Progenitor cell of endocrine pancreas (in vitro differentiated cells): ENCODE measurements at regions not wholly inside any gene's neighbourhood (a gene's known extent, or its start where the extent isn't known, plus 50 kb on each side); places are given as distances from the start of the nearest gene placed in this dataset.

Experiments
- DNase-seq: peaks from one replicate; pipeline ENCODE4 v3.0.0; 2021; ENCODE audit warnings: low spot score; ENCODE audit not compliant: unreplicated experiment
- H3K27ac Mint-ChIP-seq: 2 replicates; pipeline ENCODE4 v1.8.0; 2021; ENCODE audit warnings: mild to moderate bottlenecking, moderate library complexity, mixed read lengths
- H3K27me3 Mint-ChIP-seq: 2 replicates; pipeline ENCODE4 v1.8.0; 2021; ENCODE audit warnings: mixed read lengths
- H3K36me3 Mint-ChIP-seq: 2 replicates; pipeline ENCODE4 v1.8.0; 2022; ENCODE audit warnings: mixed read lengths; ENCODE audit not compliant: insufficient read depth
- H3K4me1 Mint-ChIP-seq: 2 replicates; pipeline ENCODE4 v1.8.0; 2021; ENCODE audit warnings: low read depth, mixed read lengths
- H3K4me3 Mint-ChIP-seq: 2 replicates; pipeline ENCODE4 v1.8.0; 2021; ENCODE audit warnings: low read depth, mild to moderate bottlenecking, moderate library complexity, mixed read lengths
- H3K9me3 Mint-ChIP-seq: 2 replicates; pipeline ENCODE4 v1.8.0; 2021; ENCODE audit warnings: low read depth, mixed read lengths
- TF ChIP-seq, protein P1 (sequence below): fragments of 200-600 bp; sonication (generic); IDR thresholded peaks from one replicate; pipeline ENCODE4 v1.5.0; 2021; ENCODE audit warnings: antibody characterized with exemption, mild to moderate bottlenecking; ENCODE audit not compliant: unreplicated experiment

- Mint-ChIP-seq H3K4me1 (peaks cover 3% of the 10 kb centered on the region), H3K27ac (no peak overlapping the region), H3K36me3 (no peaks in the 10 kb centered on the region), H3K4me3 (no peak overlapping the region), H3K27me3 (peaks cover 5% of the 10 kb centered on the region), H3K9me3 (peaks cover 9% of the 10 kb centered on the region)
- no peak for DNase-seq
- TF ChIP-seq, protein P1, sequence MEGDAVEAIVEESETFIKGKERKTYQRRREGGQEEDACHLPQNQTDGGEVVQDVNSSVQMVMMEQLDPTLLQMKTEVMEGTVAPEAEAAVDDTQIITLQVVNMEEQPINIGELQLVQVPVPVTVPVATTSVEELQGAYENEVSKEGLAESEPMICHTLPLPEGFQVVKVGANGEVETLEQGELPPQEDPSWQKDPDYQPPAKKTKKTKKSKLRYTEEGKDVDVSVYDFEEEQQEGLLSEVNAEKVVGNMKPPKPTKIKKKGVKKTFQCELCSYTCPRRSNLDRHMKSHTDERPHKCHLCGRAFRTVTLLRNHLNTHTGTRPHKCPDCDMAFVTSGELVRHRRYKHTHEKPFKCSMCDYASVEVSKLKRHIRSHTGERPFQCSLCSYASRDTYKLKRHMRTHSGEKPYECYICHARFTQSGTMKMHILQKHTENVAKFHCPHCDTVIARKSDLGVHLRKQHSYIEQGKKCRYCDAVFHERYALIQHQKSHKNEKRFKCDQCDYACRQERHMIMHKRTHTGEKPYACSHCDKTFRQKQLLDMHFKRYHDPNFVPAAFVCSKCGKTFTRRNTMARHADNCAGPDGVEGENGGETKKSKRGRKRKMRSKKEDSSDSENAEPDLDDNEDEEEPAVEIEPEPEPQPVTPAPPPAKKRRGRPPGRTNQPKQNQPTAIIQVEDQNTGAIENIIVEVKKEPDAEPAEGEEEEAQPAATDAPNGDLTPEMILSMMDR: no peak
Observed at GRCh38 chrX:20511792-20512191, 245.1 kb upstream of the RPS6KA3 start.

- Mint-ChIP-seq H3K4me1 (no peaks in the 10 kb centered on the region), H3K9me3 (peaks cover 4% of the 10 kb centered on the region), H3K36me3 (no peaks in the 10 kb centered on the region), H3K27me3 (peaks cover 5% of the 10 kb centered on the region), H3K27ac (no peak overlapping the region), H3K4me3 (no peak overlapping the region)
- DNase-seq: no peak
- TF ChIP-seq, protein P1: no peak
Observed at GRCh38 chrX:20507901-20508620, 241.4 kb upstream of the RPS6KA3 start.

DNA sequence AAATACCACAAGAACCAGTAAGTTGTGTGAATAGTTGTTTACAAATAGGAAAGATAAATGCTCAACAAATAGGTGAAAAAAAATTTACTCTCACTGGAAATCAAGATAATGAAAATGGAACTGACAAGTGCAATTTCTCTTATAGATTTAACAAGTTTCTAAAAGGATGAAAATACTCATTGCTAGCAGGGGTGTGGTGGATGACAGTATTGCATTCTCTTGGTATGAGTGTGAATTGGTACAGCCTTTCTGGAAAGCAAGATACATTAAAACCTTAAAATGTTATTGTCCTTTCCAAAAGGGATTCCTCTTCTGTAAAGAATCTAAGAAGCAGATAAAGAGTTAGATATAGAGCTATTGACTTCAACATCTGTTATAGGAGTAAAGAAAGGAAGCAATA lies 240.0 kb upstream of the RPS6KA3 start:
- Mint-ChIP-seq H3K36me3 (no peaks in the 10 kb centered on the region), H3K4me3 (no peak overlapping the region), H3K27me3 (peaks cover 5% of the 10 kb centered on the region), H3K27ac (no peak overlapping the region), H3K9me3 (peaks cover 4% of the 10 kb centered on the region), H3K4me1 (no peaks in the 10 kb centered on the region)
- no peak for DNase-seq
- TF ChIP-seq, protein P1: no peak

GRCh38 chrX:20500949-20501348 lies 234.2 kb upstream of the RPS6KA3 start:
- no peak overlapping the region for H3K4me3 Mint-ChIP-seq
- H3K9me3 Mint-ChIP-seq: peaks cover 9% of the 10 kb centered on the region
- no peak overlapping the region for H3K27ac Mint-ChIP-seq

DNA sequence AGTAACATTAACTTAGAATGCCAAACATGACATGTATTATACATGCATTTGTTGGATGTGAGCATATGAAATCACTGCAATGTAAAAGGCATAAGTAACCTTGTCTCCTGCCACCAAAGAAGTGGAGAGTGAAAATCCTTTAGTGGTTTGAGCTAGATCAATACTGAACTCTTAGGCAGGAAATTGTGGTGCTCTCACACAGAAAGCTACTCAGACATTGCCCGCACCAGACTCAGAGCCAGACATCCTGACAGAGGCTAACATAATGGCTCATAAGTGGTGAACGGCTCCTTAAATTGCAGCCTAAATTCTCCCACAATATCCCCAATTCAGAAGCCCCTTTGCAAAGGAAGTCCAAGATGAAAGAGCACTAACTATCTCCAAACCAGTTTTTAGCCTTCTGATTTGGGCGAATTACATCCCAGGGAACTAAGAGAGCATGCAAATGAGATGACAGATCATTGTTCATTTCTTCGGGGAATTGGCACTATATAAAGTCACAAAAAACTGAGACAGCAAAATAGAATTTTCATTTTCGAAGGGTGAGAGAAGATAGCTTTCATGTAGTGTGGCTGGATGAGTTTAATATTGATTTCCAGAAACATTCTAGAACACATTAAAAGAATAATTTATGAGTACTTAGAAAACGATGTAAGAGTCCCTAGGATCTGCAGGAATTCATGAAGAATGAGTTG lies 233.6 kb upstream of the RPS6KA3 start:
- Mint-ChIP-seq H3K4me3 (no peak overlapping the region), H3K27me3 (no peaks in the 10 kb centered on the region), H3K36me3 (no peaks in the 10 kb centered on the region), H3K9me3 (peaks cover 9% of the 10 kb centered on the region), H3K4me1 (peaks cover 8% of the 10 kb centered on the region), H3K27ac (no peak overlapping the region)
- DNase-seq: no peak
- TF ChIP-seq, protein P1: no peak

More at GRCh38 chrX:20500949-20501348, 234.2 kb upstream of the RPS6KA3 start:
- peaks cover 8% of the 10 kb centered on the region for H3K4me1 Mint-ChIP-seq
- DNase-seq: no peak
- no peaks in the 10 kb centered on the region for H3K36me3 Mint-ChIP-seq
- TF ChIP-seq, protein P1: no peak
- H3K27me3 Mint-ChIP-seq: no peaks in the 10 kb centered on the region
